ENCODE measurements at regions not wholly inside any gene's neighbourhood (a gene's known extent, or its start where the extent isn't known, plus 50 kb on each side); places are given as distances from the start of the nearest gene placed in this dataset.

DNA sequence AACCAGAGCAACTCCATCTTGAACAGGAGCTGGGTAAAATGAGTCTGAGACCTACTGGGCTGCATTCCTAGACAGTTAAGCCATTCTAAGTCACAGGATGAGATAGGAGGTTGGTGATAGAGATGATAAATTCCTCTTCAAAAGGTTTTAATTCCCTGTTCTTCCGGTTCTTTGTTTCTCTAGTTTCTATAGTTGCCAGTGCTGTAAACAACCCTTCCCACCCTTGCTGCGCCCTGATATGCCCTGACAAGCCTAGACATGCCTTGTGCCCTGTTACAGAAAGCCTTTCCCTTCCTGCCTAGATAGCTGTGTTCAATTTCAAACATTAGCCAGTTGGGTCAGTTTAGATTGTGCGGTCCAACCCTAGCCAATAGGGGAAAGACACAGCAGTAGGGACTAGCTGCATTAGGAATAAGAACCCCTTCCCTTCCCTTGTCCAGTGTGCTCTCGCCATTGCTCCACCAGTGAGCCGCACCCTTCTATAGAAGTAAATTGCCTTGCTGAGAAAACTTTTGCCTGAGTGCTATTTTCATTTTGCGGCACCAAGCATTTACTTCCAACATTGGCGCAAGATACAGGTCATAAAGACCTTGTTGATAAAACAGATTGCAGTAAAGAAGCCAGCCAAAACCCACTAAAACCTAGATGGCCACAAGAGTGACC, 52.5 kb upstream of the CCN2 start:
- TF ChIP-seq, protein P1, sequence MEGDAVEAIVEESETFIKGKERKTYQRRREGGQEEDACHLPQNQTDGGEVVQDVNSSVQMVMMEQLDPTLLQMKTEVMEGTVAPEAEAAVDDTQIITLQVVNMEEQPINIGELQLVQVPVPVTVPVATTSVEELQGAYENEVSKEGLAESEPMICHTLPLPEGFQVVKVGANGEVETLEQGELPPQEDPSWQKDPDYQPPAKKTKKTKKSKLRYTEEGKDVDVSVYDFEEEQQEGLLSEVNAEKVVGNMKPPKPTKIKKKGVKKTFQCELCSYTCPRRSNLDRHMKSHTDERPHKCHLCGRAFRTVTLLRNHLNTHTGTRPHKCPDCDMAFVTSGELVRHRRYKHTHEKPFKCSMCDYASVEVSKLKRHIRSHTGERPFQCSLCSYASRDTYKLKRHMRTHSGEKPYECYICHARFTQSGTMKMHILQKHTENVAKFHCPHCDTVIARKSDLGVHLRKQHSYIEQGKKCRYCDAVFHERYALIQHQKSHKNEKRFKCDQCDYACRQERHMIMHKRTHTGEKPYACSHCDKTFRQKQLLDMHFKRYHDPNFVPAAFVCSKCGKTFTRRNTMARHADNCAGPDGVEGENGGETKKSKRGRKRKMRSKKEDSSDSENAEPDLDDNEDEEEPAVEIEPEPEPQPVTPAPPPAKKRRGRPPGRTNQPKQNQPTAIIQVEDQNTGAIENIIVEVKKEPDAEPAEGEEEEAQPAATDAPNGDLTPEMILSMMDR (IDR thresholded peaks at IDR 0.05) = no peak
- no peak for TF ChIP-seq POLR2A (IDR thresholded peaks at IDR 0.05; ENCODE audit: low read depth)

Measured in esophagus muscularis mucosa (tissue), 3 donors.